Omental fat pad (tissue), 3 donors: ENCODE measurements at regions not wholly inside any gene's neighbourhood (a gene's known extent, or its start where the extent isn't known, plus 50 kb on each side); places are given as distances from the start of the nearest gene placed in this dataset.

Experiments used
- ATAC-seq: fragments of 150-250 bp; one replicate; pipeline ENCODE4 v1.9.1; 2016; ENCODE audit warnings: mild to moderate bottlenecking, moderate library complexity; ENCODE audit not compliant: low FRiP score
- DNase-seq: peaks from one replicate; pipeline ENCODE4 v3.0.0-alpha.2; 2019; ENCODE audit warnings: low spot score
- TF ChIP-seq, protein P1 (sequence below), 3 donors: fragments of 450-650 bp; IDR thresholded peaks; one replicate each; pipeline ENCODE4 v1.5.1; 2016 to 2017; ENCODE audit warnings: antibody characterized with exemption in 3 of 3, mild to moderate bottlenecking in 3 of 3, moderate library complexity in 2 of 3

GRCh38 chr16:72371307-72372086 is 199.5 kb upstream of the PMFBP1 start:
- TF ChIP-seq, protein P1, sequence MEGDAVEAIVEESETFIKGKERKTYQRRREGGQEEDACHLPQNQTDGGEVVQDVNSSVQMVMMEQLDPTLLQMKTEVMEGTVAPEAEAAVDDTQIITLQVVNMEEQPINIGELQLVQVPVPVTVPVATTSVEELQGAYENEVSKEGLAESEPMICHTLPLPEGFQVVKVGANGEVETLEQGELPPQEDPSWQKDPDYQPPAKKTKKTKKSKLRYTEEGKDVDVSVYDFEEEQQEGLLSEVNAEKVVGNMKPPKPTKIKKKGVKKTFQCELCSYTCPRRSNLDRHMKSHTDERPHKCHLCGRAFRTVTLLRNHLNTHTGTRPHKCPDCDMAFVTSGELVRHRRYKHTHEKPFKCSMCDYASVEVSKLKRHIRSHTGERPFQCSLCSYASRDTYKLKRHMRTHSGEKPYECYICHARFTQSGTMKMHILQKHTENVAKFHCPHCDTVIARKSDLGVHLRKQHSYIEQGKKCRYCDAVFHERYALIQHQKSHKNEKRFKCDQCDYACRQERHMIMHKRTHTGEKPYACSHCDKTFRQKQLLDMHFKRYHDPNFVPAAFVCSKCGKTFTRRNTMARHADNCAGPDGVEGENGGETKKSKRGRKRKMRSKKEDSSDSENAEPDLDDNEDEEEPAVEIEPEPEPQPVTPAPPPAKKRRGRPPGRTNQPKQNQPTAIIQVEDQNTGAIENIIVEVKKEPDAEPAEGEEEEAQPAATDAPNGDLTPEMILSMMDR (IDR thresholded peaks at IDR 0.05), result no peak
- ATAC-seq, result peak; percentile 85
- no peak for DNase-seq

DNA sequence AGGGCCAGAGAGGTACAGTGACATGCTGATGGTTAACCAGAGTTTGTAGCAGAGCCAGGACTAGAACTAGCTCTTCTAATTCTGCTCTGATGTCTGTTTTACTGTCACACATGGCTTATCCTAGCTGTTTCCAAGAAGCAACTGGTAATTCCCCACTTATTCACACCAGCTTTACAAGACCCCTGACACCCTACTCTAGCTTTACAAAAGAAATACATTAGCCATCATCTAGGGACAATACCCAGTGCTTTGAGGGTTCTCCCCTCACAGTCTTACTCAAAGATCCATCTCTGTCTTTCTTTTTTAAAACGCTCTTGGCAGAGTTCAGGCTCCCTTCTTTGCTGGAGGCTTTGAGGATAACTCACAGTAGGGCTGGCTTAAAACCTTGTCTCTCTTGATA is 197.3 kb upstream of the PMFBP1 start:
- TF ChIP-seq, protein P1 (IDR thresholded peaks at IDR 0.05), result no peak
- DNase-seq, result no peak
- ATAC-seq, result no peak

DNA sequence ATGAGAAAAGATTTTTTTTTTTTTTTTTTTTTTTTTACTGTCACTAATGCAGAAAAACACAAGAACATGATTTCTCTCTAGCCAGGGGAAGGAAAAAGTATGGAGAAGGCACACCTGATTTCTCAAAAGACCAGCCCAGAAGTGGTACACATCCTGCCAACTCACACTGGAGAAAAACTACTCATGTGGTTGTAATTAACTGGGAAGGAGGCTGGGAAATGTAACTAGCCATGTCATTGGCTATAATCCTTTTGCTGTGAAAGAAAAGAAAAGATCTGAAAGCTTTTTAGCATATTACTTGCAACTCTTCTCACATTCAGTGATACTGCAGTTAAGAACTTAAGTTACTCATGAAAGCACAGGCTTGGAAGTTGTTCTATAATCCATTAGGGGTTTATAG is 195.9 kb upstream of the PMFBP1 start:
- TF ChIP-seq, protein P1 (IDR thresholded peaks at IDR 0.05), result no peak
- DNase-seq, result no peak
- no peak for ATAC-seq

DNA sequence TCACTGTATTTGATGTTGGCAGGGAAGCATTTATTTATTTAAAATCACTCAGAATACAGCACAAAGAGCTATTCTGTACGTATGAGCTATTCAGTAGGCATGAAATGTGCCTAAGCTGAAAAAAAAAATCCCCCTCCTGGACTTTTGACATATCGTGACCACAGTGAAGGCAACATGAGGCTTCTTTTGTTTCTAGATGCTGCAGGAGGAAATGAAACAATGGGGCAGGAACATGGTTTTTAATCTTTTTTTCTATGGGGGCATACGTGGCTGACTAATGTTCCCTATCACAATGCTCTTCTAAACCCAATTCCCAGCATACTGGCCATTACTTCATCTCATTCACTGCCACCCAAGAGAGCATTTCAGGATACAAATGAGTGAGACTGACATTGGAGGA is 191.0 kb upstream of the PMFBP1 start:
- TF ChIP-seq, protein P1 (IDR thresholded peaks at IDR 0.05), result no peak
- no peak for DNase-seq
- ATAC-seq, result no peak

GRCh38 chr16:72362476-72362875 is 190.5 kb upstream of the PMFBP1 start:
- ATAC-seq (no peak), DNase-seq (no peak)
- TF ChIP-seq, protein P1 (IDR thresholded peaks at IDR 0.05), result no peak

GRCh38 chr16:72357910-72358309 is 186.0 kb upstream of the PMFBP1 start:
- TF ChIP-seq, protein P1 (IDR thresholded peaks at IDR 0.05), result no peak
- ATAC-seq, result no peak

GRCh38 chr16:72355561-72355960 is 183.6 kb upstream of the PMFBP1 start:
- no peak for ATAC-seq
- TF ChIP-seq, protein P1 (IDR thresholded peaks at IDR 0.05), result no peak
- DNase-seq, result no peak

More at GRCh38 chr16:72357910-72358309, 186.0 kb upstream of the PMFBP1 start:
- DNase-seq, result no peak
